HG02623 (cell line): ENCODE measurements at regions not wholly inside any gene's neighbourhood (a gene's known extent, or its start where the extent isn't known, plus 50 kb on each side); places are given as distances from the start of the nearest gene placed in this dataset.

Source experiments
- ATAC-seq: cut with Tn5 transposase; IDR thresholded peaks from one replicate; pipeline ENCODE4 v1.9.1; 2021; ENCODE audit warnings: moderate library complexity; ENCODE audit not compliant: unreplicated experiment

DNA sequence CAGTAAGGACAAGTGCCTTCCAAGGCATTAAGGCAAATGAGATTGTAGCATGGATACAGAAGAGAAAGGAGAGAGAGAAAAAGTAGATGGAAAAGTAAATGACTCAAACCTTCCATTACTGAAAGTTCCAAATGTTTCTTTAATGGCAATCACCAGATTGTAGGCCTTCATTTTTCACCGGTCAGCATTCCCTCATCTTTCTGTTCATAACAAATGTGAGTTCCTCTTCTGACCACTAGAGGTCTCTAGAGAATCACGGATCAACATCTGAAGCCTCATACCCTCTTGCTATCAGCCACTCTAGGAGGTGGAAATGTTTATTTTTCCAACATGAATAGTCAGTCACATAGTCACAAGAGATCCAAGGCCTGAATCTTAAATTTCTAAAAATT is 73.6 kb upstream of the RPS23 start:
- peak; percentile 88 for ATAC-seq

DNA sequence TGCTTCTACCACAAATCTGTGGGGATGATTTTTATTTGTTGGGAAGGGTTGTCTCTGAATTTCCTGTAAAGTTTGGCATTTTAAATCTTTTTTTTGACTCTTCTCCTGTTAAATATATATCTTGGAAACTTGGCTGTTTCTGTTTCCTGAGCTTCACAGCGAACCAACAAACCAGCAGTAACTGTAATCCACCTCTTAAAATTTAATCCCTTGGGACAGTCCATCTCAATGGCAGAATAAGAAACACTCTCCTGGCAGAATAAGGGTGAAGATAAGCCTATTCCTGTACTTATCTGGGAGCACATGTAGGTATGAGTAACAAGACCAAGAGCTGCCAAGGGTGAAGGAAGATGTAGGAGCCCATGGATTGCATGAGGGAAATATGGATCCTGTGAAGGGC is 73.1 kb upstream of the RPS23 start:
- ATAC-seq = no peak

DNA sequence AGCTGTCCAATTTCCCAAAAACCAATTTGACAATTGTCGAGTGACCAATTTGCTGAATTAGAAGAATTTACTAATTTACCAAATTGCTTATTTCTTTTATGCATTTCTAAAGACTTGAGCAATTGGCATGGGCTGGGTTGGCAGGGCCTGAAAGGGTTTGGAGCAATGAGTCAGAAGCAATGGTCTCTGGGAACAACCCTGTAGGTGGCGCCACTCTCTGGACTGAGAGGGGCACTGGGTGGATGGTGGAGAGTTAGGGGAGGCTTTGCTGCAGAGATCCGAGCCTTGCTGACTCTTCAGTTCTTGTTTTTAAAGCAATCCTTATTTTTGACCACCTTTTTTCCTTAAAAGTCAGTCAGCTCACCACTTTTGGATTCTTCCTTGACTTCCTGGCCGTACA is 71.5 kb upstream of the RPS23 start:
- ATAC-seq = no peak

DNA sequence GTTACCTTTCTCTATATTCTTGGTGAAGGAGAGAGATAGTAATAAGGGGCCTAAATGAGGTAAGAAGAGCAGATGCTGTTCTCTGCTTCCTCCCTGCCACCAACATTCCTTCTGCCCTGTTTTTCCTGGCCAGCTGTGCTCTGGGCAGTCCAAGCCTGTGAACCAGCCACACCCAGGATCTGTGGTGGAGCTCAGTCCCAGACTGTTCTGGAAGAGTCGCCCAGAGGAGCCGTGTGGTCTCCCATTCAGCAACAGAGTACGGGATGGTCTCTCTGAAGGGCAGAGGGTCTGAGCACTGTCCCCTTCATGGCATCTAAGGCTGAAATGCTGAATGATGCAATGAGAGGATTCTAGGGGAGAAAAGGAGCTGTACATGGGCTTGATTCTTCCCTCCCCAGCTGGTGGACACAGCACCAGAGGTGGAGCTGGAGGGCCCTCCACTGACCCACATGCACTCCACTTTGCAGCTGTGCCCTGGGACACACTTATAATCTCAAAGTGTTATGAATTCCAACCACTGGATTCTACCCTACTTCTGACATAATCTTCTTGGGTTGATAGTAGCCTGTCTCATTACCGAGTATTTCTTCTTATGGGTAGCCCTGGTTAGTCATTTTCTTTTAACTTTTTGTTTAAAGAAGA is 70.8 kb upstream of the RPS23 start:
- ATAC-seq = no peak

DNA sequence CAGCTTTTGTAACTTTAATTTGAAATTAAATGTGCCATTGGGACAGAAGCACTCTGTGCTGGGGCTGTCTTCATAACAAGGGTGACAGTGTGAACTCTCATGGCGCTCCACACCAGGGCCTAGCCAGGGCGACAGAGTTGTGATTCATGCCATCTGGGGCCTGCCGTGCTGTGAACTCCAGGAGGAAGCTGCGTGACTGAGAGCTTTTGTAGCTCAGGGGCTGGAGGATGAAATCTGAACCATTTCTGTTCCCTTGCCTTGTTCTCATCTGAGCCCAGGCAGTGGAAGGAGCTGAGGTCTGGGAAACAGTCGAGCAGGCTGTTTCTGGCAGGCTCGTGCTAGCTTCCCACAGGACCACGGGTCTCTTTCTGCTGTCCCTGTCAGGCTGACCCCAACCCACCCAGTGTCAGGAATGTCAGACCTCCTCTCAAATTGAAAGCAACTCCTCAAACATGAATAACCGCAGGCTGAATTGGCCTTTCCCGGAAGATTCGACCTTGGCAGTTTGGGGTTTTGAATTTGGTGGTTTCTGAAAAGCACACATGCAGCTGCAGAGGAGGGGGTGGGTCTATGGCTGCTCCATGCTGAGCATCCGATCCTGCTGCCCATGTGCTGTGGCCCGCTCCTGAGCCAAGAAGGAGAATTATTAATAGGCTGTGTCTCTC is 69.2 kb upstream of the RPS23 start:
- ATAC-seq = no peak

DNA sequence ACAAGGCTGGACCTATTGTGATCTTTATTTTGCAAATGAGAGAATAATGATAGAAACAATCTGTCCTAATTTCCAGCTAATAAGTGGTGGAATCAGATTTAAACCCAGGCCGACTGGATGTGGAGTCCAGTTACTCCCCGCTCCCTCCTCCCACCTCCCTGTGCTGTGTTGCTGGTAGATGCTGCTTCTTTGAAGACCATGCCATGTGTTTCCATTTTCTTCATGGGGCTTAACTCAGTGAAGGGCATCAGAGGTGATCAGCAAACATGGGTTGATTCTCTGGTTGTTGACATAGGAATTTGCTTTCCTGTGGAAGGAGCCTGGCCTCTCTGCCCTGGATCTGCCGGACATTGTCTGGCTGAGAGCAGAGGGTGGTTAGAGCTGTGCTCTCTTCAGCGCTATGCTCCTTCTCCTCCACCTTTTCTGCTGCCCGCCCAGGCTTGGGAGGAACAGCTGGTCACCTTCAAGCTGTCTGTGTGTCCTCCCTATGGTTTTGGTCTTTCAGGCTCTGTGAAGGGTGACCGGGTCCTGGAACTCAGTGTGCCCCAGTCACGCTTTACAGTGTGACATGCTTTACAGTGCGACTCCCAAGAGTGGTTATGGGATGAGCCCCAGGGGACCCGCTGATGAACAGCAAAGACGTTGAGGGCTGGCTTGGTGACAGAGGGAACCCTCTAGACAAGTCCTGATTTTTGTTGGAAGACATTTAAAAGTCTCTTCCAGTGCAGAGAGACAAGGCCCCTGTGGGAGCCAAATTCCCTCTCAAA is 68.4 kb upstream of the RPS23 start:
- ATAC-seq = no peak

DNA sequence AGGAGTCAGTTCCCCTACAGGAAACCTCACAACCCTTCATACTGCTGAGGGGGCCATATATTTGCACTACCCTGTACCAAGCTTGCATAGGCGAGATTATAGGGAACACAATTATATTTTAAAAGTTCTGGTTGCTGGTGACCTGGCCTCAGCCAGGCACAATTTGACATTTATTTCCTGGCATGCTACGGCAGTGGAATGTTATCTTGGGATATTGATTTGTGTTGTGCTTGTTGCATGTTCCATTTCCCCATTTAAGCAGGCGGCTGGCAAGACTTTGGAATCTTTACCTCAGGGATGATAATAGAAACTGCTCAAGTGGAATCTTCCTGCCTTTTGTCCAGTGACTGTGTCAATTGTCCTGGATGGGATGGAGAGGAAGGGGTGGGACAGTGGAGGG is 67.0 kb upstream of the RPS23 start:
- ATAC-seq = no peak

DNA sequence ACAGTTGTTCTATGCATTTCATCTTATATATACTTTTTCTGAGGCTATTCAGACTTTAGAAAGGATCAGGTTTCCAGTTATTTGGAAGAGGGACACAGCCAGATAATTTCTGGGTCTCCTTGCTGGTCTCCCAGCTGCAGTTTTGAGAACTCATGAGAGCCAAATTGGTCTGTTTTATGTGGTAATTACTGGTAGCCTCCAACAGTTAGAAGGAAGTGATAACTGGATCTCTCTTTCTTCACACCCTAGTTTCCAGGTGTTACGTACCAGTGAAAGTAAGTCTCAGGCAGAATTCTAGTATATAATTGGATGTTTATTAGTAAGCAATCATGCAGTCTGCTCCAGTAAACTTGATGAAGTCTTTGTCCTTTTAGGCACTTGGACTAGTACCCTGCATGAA is 63.2 kb upstream of the RPS23 start:
- no peak for ATAC-seq

DNA sequence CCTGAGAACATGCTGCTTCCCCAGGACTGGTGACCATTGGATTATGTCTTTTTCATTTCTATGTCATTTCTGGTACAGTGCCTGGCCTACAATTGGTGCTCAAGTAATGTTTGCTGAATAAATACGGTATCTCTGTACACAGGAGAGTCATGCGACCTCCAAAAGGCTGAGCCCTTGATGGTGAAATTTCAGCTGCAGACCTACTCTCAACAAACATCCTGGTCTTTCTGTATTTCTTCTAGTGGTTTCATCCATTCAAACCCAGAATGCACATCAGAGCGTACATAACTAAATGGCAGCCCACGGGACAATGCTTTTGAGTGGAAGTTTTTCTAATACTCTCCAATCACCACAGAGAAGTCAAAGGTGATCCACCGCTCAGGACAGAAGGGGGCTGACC is 62.6 kb upstream of the RPS23 start:
- no peak for ATAC-seq

DNA sequence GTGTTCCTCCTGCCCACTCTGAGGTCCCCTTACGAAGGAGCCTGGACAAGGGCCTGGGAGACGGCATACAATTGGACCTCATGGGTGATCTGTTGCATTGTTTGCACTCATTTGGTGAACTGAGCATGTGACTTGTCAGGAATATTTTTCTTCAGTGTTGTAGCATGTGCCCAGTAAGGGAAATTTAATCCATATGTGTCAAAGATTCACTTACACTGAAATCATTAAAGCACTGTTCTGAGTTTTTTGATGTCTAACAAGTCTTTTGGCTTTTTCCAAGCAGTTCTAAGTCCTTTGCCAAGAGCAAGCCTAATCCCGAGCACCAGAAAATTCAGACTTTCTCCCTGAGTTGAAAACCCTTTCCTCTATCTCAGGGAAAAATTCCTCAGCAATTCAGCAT is 61.6 kb upstream of the RPS23 start:
- no peak for ATAC-seq

DNA sequence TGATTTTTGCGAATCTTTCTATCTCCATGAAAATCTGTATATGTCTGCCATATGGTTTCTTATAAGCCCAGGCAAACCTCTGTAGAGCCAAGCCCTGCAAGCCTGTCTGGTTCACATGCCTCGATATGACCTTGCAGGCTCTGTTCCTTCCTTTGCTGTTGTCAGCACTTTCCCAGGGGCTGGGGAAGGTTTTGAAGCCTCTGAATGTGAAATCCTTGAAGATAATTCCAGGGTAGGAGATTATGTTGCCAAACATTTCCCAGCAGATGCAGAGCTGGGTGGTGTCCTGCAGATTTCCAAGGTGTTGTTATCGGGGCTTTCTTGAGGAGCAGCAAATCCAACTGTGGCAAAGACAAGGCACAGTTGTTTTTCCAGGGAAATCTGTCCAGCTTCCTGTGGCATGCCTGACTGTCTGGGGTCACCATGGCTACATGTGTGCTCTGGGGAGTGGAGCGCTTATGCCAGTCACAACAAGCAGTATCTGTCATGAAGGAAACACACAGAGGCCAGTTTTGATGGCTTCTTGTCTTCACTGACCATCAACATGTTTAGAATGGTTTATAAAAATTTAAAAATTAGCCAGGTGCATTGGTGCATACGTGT is 60.7 kb upstream of the RPS23 start:
- no peak for ATAC-seq

DNA sequence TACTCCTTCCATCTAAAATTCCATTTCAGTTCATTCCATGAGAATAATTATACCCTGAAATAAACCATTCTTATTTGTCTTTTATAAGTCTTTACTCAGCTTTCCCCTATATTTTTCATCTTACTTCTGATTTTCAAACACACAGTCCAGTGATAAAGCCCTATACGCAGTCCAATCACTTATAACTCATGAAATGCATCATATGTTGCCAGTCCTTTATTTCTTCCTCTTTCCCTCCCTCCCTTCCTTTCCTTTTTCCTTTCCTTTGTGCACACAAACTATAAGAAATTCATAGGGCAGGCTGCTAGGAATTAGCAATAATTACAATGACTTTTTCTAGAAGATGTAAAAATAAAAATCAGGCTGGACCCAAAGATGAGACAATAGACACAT is 58.8 kb upstream of the RPS23 start:
- no peak for ATAC-seq

DNA sequence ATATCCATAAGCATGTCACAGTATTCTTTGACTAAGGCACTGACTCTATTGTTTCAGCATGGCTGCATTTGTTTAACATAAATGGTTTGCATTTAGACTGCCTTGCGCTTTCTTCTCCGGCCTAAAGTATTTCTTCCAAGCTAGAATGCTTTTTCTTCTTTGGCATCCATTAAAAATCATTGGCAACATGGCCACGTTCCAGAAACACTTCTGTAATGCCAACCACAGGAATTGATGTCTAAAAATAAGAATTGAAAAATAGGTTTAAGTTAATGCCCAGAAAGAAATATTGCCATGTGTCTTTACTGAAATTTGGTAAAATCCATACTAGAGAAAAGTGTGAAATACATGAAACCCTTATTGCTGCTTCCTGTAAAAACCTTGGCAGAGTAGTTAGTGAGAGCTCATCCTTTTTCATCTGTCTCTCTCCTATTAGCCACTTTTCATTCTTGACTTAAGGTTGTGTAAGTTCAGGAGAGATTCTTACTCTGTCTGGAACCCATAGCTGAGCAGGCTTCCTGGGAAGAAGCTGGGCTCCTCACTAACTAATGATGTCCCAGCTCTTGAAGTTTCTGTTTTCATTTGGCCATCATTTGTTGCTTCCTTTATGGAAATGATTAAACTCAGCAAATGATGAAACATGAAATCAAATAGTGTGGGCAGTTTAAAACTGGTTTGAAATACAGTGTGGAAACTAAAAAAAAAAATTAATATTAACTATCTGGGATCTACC is 58.2 kb upstream of the RPS23 start:
- no peak for ATAC-seq

DNA sequence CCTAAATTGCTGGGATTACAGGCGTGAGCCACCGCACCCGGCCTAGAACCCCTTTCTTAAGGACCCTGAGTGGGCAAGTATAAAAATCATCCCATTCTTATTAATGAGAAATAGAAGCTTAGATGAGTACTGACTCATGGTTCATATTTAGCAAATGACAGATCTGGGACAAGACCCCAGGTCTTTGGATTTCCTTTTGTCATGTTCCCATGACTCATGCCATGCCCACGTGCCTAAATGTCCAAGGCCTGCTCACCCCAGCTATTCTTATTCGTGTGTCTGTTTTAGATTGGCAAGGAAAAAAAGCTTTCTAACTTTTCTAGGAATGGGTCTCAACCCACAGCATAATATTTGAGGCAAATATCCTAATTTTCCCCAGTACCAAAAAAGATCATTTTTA is 57.7 kb upstream of the RPS23 start:
- ATAC-seq = no peak

DNA sequence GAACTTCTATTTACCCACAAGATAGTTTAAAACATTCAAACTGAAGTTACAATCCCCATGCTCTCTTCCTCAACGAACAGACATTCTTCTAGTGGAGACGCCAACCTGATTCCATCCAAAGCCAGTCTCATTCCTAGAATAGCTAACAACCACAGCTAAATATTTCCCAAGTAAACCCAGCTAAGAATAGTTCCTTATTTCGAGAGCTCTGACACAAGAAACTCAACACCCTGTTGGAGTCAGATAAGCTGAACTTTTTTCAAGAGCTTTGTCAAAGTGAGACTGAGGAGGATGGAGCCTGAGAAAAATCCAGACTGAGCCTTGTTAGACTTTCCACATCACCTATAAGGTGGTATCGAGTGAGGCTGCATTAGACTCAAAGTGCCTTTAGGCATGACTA is 56.7 kb upstream of the RPS23 start:
- no peak for ATAC-seq

DNA sequence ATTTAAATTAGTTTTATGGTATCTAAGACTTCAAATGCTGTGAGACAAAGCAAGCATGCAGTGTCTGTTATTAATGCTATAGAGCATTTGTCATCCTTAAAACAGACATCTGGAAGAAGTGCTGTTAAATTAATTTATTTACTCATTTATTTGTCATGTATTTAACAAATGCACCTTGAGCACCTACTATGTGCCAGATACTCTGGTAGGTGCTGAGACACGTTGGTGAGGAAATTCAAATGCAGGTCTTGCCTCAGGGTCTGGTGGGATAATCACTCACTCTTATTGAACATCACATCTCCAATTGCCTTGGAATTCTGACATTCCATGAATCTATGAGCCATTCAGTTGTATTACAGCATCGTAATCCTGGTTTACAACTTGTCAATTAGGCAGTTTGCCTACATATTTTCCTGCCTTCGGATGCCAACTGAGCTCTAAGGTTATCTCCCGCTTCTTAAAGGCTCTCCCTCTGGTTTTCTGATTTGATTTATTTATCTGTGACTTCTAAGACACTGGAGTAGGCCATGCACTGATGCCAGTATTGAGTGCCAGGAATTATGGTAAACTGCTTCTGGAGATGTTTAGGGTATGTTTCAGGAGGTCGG is 56.0 kb upstream of the RPS23 start:
- no peak for ATAC-seq

DNA sequence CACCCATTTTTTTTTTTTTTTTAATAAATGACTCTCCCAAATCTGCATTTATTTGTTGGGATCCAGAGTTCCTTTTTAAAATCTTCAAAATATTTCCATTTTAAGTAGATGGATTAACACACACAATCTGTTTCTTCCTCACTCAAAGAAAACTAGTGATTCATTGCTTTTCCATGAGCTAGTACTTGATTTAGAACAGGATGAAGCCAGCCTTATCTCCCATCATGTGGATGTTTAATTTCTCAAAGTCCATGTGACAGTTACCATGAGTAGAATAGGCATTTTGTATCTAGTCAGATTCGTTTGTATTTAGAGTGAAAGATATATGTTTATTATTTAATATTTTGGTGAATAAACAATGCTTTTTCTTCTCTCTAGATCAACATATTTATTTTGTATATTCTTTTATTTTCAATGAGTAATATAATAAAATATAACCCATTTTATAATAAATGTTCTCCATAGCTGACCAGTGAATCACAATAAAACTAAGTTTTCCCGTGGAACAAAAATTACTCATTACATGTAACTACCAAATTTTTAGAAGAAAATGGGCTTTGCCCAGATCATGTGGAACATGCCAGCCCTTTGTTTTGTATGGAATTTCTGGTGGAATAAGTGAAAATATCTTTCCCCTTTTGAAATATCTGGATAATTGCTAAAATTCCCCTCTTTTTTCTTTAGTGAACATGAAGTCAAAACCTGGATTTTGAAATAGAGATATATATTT is 54.9 kb upstream of the RPS23 start:
- ATAC-seq = no peak

DNA sequence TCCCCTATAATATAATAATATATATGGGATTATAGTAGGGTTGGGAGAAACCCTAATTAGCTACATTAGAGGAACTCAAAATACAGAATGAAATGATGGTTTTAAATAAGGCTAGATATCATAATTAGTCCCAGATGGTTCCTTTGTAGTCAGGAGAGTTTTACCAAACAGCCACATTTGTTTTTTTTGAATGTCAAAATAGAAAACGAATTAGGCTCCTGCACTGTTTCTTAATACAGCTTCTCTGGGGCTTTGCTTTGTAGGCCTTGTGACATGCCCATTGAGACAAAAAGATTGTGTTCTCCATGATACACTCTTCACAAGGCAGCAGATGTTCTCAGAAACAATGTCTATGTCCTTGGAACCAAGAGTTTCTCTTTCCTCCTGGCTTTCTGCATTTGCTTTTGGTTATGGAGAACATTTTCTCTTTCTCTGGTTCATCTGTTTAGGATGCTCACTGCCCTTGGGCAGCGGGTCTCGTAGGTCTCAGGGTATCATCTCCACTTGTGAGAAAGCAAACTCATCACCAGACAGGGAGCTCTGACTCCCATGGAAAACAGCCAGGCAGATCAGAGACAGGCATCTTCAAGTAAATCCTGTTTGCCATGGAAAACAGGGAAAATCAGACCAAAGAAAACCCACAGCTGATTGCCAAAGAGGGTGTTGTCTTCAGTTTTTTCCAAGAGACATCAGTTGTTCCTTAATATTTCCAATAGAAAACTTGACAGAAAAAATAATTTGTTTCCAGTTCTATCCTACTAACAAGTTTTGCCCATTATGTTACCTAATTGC is 54.1 kb upstream of the RPS23 start:
- ATAC-seq = no peak

DNA sequence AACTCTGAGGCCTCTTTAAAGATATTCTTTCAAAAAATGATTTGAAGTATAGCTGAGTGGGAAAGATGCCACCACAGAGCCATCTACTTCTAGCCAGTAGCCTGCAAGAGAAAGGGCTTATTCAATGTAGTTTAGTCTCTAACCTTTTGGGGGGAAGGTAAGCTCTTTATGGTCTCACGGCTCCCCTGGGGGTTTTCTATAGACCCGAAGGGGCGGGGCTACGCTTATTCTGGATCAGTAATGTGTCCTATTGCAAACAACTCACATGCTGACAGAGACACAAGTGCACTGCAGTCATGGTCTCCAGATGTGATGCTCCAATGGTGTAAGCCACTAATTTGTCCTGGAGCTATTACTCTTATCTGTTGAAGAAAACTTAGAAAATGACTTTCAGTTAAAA is 53.4 kb upstream of the RPS23 start:
- no peak for ATAC-seq
